GM23338 (cell line): ENCODE measurements at regions not wholly inside any gene's neighbourhood (a gene's known extent, or its start where the extent isn't known, plus 50 kb on each side); places are given as distances from the start of the nearest gene placed in this dataset.

Experiments used
- ATAC-seq: fragments of 200-7000 bp; cut with Tn5 transposase; 3 replicates; pipeline ENCODE4 v1.9.1; 2020
- DNase-seq: peaks from one replicate; pipeline ENCODE4 v3.0.0-alpha.2; 2015; ENCODE audit warnings: low spot score
- H2AFZ ChIP-seq: fragments of 200-600 bp; sonication (generic); 2 replicates; pipeline ENCODE4 v1.8.0; 2016; ENCODE audit warnings: antibody characterized with exemption, mild to moderate bottlenecking, moderate library complexity
- H3F3A ChIP-seq: fragments of 200-600 bp; sonication (generic); replicated peaks from 2 replicates; pipeline ENCODE4 v1.8.0; 2017; ENCODE audit warnings: antibody characterized with exemption, mixed run types, low read depth
- H3K27ac ChIP-seq: fragments of 200-600 bp; sonication (generic); 2 replicates; pipeline ENCODE4 v1.6.1; 2016; ENCODE audit warnings: low read depth
- H3K27me3 ChIP-seq: fragments of 200-600 bp; sonication (generic); 2 replicates; pipeline ENCODE4 v1.8.0; 2016; ENCODE audit warnings: mild to moderate bottlenecking, mixed run types, moderate library complexity; ENCODE audit not compliant: insufficient read depth
- H3K36me3 ChIP-seq: fragments of 200-600 bp; sonication (generic); 2 replicates; pipeline ENCODE4 v1.8.0; 2016; ENCODE audit warnings: mild to moderate bottlenecking; ENCODE audit not compliant: insufficient read depth
- H3K4me1 ChIP-seq: fragments of 200-600 bp; sonication (generic); 2 replicates; pipeline ENCODE4 v1.8.0; 2016; ENCODE audit warnings: mild to moderate bottlenecking, moderate library complexity; ENCODE audit not compliant: insufficient read depth
- H3K4me2 ChIP-seq: fragments of 200-600 bp; sonication (generic); 2 replicates; pipeline ENCODE4 v1.7.1; 2017; ENCODE audit warnings: mixed run types
- H3K4me3 ChIP-seq: fragments of 200-600 bp; sonication (generic); 2 replicates; pipeline ENCODE4 v1.6.1; 2016; ENCODE audit warnings: mixed run types
- H3K79me2 ChIP-seq: fragments of 200-600 bp; sonication (generic); replicated peaks from 2 replicates; pipeline ENCODE4 v1.8.0; 2017; ENCODE audit warnings: mild to moderate bottlenecking; ENCODE audit not compliant: insufficient read depth
- H3K9me2 ChIP-seq: fragments of 200-600 bp; sonication (generic); 2 replicates; pipeline ENCODE4 v1.8.0; 2017; ENCODE audit not compliant: insufficient read depth
- H4K20me1 ChIP-seq: fragments of 200-600 bp; sonication (generic); replicated peaks from 2 replicates; pipeline ENCODE4 v1.8.0; 2017; ENCODE audit warnings: mild to moderate bottlenecking; ENCODE audit not compliant: insufficient read depth
- H3K27ac Mint-ChIP-seq: 2 replicates; pipeline ENCODE4 v1.8.0; 2020; ENCODE audit warnings: inconsistent platforms, mild to moderate bottlenecking, moderate library complexity, mixed read lengths
- H3K27me3 Mint-ChIP-seq: 3 replicates; pipeline ENCODE4 v1.8.0; 2022; ENCODE audit warnings: low read depth, mild to moderate bottlenecking, moderate library complexity, mixed read lengths, inconsistent platforms; ENCODE audit not compliant: insufficient read depth, poor library complexity
- H3K36me3 Mint-ChIP-seq: 3 replicates; pipeline ENCODE4 v1.8.0; 2021; ENCODE audit warnings: low read depth, mild to moderate bottlenecking, inconsistent platforms, moderate library complexity, mixed read lengths
- H3K4me1 Mint-ChIP-seq: 3 replicates; pipeline ENCODE4 v1.8.0; 2020; ENCODE audit warnings: mild to moderate bottlenecking, inconsistent platforms, mixed read lengths
- H3K4me3 Mint-ChIP-seq: 3 replicates; pipeline ENCODE4 v1.8.0; 2021; ENCODE audit warnings: moderate library complexity, mild to moderate bottlenecking, inconsistent platforms, mixed read lengths
- H3K9me3 Mint-ChIP-seq: 3 replicates; pipeline ENCODE4 v1.8.0; 2020; ENCODE audit warnings: moderate library complexity, mild to moderate bottlenecking, inconsistent platforms, mixed read lengths
- CREB1 ChIP-seq: fragments of 250-450 bp; sonication (Bioruptor Pico); IDR thresholded peaks from 2 replicates; pipeline ENCODE4 v1.5.0; 2020; ENCODE audit warnings: low read depth, mild to moderate bottlenecking, moderate library complexity
- ETS1 ChIP-seq: IDR thresholded peaks from 2 replicates; pipeline ENCODE4 v1.6.1; 2016; ENCODE audit warnings: antibody characterized with exemption
- EZH2 ChIP-seq: fragments of 200-600 bp; sonication (generic); IDR thresholded peaks from one replicate; pipeline ENCODE4 v1.8.0; 2017; ENCODE audit warnings: antibody characterized with exemption, mild to moderate bottlenecking, low read depth; ENCODE audit not compliant: unreplicated experiment
- EZH2phosphoT487 ChIP-seq: fragments of 200-600 bp; sonication (generic); IDR thresholded peaks from one replicate; pipeline ENCODE4 v1.8.1; 2018; ENCODE audit warnings: antibody characterized with exemption; ENCODE audit not compliant: unreplicated experiment
- JUNB ChIP-seq: IDR thresholded peaks from one replicate; pipeline ENCODE4 v1.6.1; 2016; ENCODE audit warnings: antibody characterized with exemption; ENCODE audit not compliant: unreplicated experiment
- NANOG ChIP-seq: IDR thresholded peaks from 2 replicates; pipeline ENCODE4 v1.6.1; 2016; ENCODE audit warnings: antibody characterized with exemption, borderline replicate concordance
- REST ChIP-seq: IDR thresholded peaks from one replicate; pipeline ENCODE4 v1.6.1; 2018; ENCODE audit warnings: antibody characterized with exemption; ENCODE audit not compliant: unreplicated experiment
- ZNF462 ChIP-seq: fragments of 250-450 bp; sonication (Bioruptor Pico); IDR thresholded peaks from 2 replicates; pipeline ENCODE4 v1.5.0; 2020; ENCODE audit warnings: mild to moderate bottlenecking, moderate library complexity

- TF ChIP-seq EZH2, result no peak
- TF ChIP-seq REST, result no peak
- TF ChIP-seq CREB1 (CRISPR knock-in tag), result no peak
Observed at GRCh38 chr12:30422844-30423243, 272.8 kb downstream of the IPO8 start (continued).

GRCh38 chr12:30420561-30420960 lies 275.1 kb downstream of the IPO8 start:
- ATAC-seq, result no peak
- no peaks in the 10 kb centered on the region; the same call in 1 of the 2 replicates for H3K36me3 ChIP-seq
- H3K36me3 Mint-ChIP-seq, result peaks cover 29% of the 10 kb centered on the region
- no peak overlapping the region for H2AFZ ChIP-seq
- no peak overlapping the region for H3K4me3 Mint-ChIP-seq
- no peaks in the 10 kb centered on the region for H3F3A ChIP-seq
- TF ChIP-seq ETS1 (no peak), NANOG (no peak), EZH2 (no peak), ZNF462 (CRISPR knock-in tag) (no peak), JUNB (no peak), EZH2phosphoT487 (no peak)
- H3K27me3 Mint-ChIP-seq, result no peaks in the 10 kb centered on the region
- no peaks in the 10 kb centered on the region for H3K79me2 ChIP-seq
- no peaks in the 10 kb centered on the region for H3K4me1 Mint-ChIP-seq
- H3K27me3 ChIP-seq, result no peaks in the 10 kb centered on the region
- no peak overlapping the region for H3K4me2 ChIP-seq
- H3K27ac Mint-ChIP-seq, result no peak overlapping the region
- H3K27ac ChIP-seq, result no peak overlapping the region
- H3K9me3 Mint-ChIP-seq, result peaks cover 53% of the 10 kb centered on the region
- H3K9me2 ChIP-seq, result peaks cover 3% of the 10 kb centered on the region; the same call in 1 of the 2 replicates
- H3K4me3 ChIP-seq, result no peak overlapping the region
- H4K20me1 ChIP-seq, result no peaks in the 10 kb centered on the region
- DNase-seq, result no peak
- H3K4me1 ChIP-seq, result no peaks in the 10 kb centered on the region
